ENCODE measurements at regions not wholly inside any gene's neighbourhood (a gene's known extent, or its start where the extent isn't known, plus 50 kb on each side); places are given as distances from the start of the nearest gene placed in this dataset.

- DNase-seq: peak; percentile 27
These were observed 335.3 kb downstream of the PABPC4L start for GRCh38 chr4:133866328-133866699.

- DNase-seq: no peak
These were observed 335.8 kb downstream of the PABPC4L start for GRCh38 chr4:133865612-133866327.

- DNase-seq: no peak
These were observed 338.4 kb downstream of the PABPC4L start for GRCh38 chr4:133863153-133863552.

- no peak for DNase-seq
These were observed 344.7 kb downstream of the PABPC4L start for GRCh38 chr4:133856731-133857355.

GRCh38 chr4:133855001-133855400 lies 346.6 kb downstream of the PABPC4L start:
- DNase-seq: no peak

GRCh38 chr4:133839326-133839725 lies 362.3 kb downstream of the PABPC4L start:
- DNase-seq: no peak

- DNase-seq: no peak
These were observed 378.4 kb downstream of the PABPC4L start for GRCh38 chr4:133823177-133823576.

- DNase-seq: no peak
These were observed 388.6 kb downstream of the PABPC4L start for GRCh38 chr4:133812954-133813353.

- DNase-seq: no peak
These were observed 389.4 kb downstream of the PABPC4L start for GRCh38 chr4:133812236-133812635.

- no peak for DNase-seq
These were observed 393.4 kb downstream of the PABPC4L start for GRCh38 chr4:133808151-133808550.

GRCh38 chr4:133803341-133803740 lies 398.2 kb downstream of the PABPC4L start:
- no peak for DNase-seq

- no peak for DNase-seq
These were observed 399.0 kb downstream of the PABPC4L start for GRCh38 chr4:133802359-133803140.

GRCh38 chr4:133801883-133802282 lies 399.7 kb downstream of the PABPC4L start:
- no peak for DNase-seq

GRCh38 chr4:133800966-133801365 lies 400.6 kb downstream of the PABPC4L start:
- no peak for DNase-seq

GRCh38 chr4:133799717-133800315 lies 401.8 kb downstream of the PABPC4L start:
- DNase-seq: no peak

- DNase-seq: no peak
These were observed 423.9 kb downstream of the PABPC4L start for GRCh38 chr4:133777661-133778060.

- no peak for DNase-seq
These were observed 424.6 kb downstream of the PABPC4L start for GRCh38 chr4:133776961-133777360.

- no peak for DNase-seq
These were observed 425.1 kb downstream of the PABPC4L start for GRCh38 chr4:133776503-133776902.

GRCh38 chr4:133775881-133776280 lies 425.7 kb downstream of the PABPC4L start:
- DNase-seq: no peak

- DNase-seq: no peak
These were observed 426.1 kb downstream of the PABPC4L start for GRCh38 chr4:133775469-133775868.

GRCh38 chr4:133759428-133759827 lies 442.2 kb downstream of the PABPC4L start:
- DNase-seq: no peak

GRCh38 chr4:133741766-133742165 lies 459.8 kb downstream of the PABPC4L start:
- DNase-seq: no peak

- DNase-seq: no peak
These were observed 481.6 kb downstream of the PABPC4L start for GRCh38 chr4:133720001-133720400.

GRCh38 chr4:133719098-133719497 lies 482.5 kb downstream of the PABPC4L start:
- no peak for DNase-seq

Measured in NCI-H510A treated with DMSO at 0.1 percent for 48 hours (cell line).